CD14-positive monocyte (primary cell): ENCODE measurements at regions not wholly inside any gene's neighbourhood (a gene's known extent, or its start where the extent isn't known, plus 50 kb on each side); places are given as distances from the start of the nearest gene placed in this dataset.

Experiments
- DNase-seq, 3 donors: peaks; one replicate each; pipeline ENCODE4 v3.0.0-alpha.2; 2011 to 2022
- H2AFZ ChIP-seq: 2 replicates; pipeline ENCODE4 v1.6.0; 2012; ENCODE audit warnings: mild to moderate bottlenecking, low read depth, low read length, inconsistent platforms; ENCODE audit not compliant: insufficient read depth, poor library complexity, severe bottlenecking
- H3K27ac ChIP-seq, 2 donors: 1 replicate in 1 of 2; 2 replicates in 1 of 2; pipeline ENCODE4 v1.5.1; 2012 to 2013; ENCODE audit warnings: low read length in 2 of 2, control low read depth in 1 of 2, inconsistent platforms in 1 of 2, low read depth in 1 of 2, mild to moderate bottlenecking in 1 of 2
- H3K27me3 ChIP-seq, 2 donors: one replicate each; pipeline versions ENCODE4 v1.6.0 to v1.6.1; 2011 to 2013; ENCODE audit warnings: low read length in 2 of 2; ENCODE audit not compliant: control insufficient read depth in 2 of 2, insufficient read depth in 2 of 2
- H3K36me3 ChIP-seq, 2 donors: replicated peaks in 1 of 2; 1 replicate in 1 of 2; 2 replicates in 1 of 2; pipeline versions ENCODE4 v1.5.1 to v1.6.1; 2012 to 2013; ENCODE audit warnings: low read length in 2 of 2, control low read depth in 1 of 2, inconsistent platforms in 1 of 2, mild to moderate bottlenecking in 1 of 2; ENCODE audit not compliant: insufficient read depth in 2 of 2, control insufficient read depth in 1 of 2
- H3K4me1 ChIP-seq, 2 donors: 1 replicate in 1 of 2; 2 replicates in 1 of 2; pipeline versions ENCODE4 v1.5.1 to v1.6.1; 2012 to 2013; ENCODE audit warnings: low read length in 2 of 2, control low read depth in 1 of 2, inconsistent platforms in 1 of 2, mild to moderate bottlenecking in 1 of 2, moderate library complexity in 1 of 2; ENCODE audit not compliant: insufficient read depth in 2 of 2, control insufficient read depth in 1 of 2
- H3K4me2 ChIP-seq: replicated peaks from 2 replicates; pipeline ENCODE3; 2012; ENCODE audit warnings: low read length, moderate library complexity, mild to moderate bottlenecking; ENCODE audit not compliant: poor library complexity, severe bottlenecking; ENCODE audit errors: extremely low read depth
- H3K4me3 ChIP-seq, 3 experiments: fragments of 200-600 bp in 1 of 3; sonication (generic) in 1 of 3; replicated peaks in 1 of 3; 1 replicate in 2 of 3; 2 replicates in 1 of 3; pipeline ENCODE4 v1.5.1; 2011 to 2013; ENCODE audit warnings: low read length in 3 of 3, mild to moderate bottlenecking in 3 of 3, control low read depth in 2 of 3, low read depth in 2 of 3, inconsistent platforms in 1 of 3, moderate library complexity in 1 of 3
- H3K79me2 ChIP-seq: 2 replicates; pipeline ENCODE4 v1.6.0; 2012; ENCODE audit warnings: mild to moderate bottlenecking, control low read depth, inconsistent platforms, low read length, moderate library complexity; ENCODE audit not compliant: insufficient read depth
- H3K9ac ChIP-seq: 2 replicates; pipeline ENCODE4 v1.6.0; 2017; ENCODE audit warnings: low read length, mild to moderate bottlenecking; ENCODE audit not compliant: insufficient read depth, poor library complexity, severe bottlenecking
- H3K9me3 ChIP-seq, 2 donors: replicated peaks in 1 of 2; 1 replicate in 1 of 2; 2 replicates in 1 of 2; pipeline versions ENCODE4 v1.5.1 to v1.6.1; 2012 to 2013; ENCODE audit warnings: low read length in 2 of 2, control low read depth in 1 of 2; ENCODE audit not compliant: control insufficient read depth in 1 of 2, insufficient read depth in 1 of 2
- H4K20me1 ChIP-seq: 2 replicates; pipeline ENCODE4 v1.6.0; 2012; ENCODE audit warnings: mild to moderate bottlenecking, low read length, control low read depth, moderate library complexity; ENCODE audit not compliant: insufficient read depth
- H3K27ac Mint-ChIP-seq, 7 donors: one replicate each; pipeline ENCODE4 v1.8.0; 2020; ENCODE audit warnings: mild to moderate bottlenecking in 7 of 7, mixed read lengths in 7 of 7, moderate library complexity in 6 of 7, inconsistent platforms in 2 of 7
- H3K27me3 Mint-ChIP-seq, 3 donors: one replicate each; pipeline ENCODE4 v1.8.0; 2021 to 2022; ENCODE audit warnings: low read depth in 3 of 3, mild to moderate bottlenecking in 3 of 3, mixed read lengths in 3 of 3, moderate library complexity in 3 of 3, inconsistent platforms in 1 of 3
- H3K36me3 Mint-ChIP-seq, 2 donors: one replicate each; pipeline ENCODE4 v1.8.0; 2020; ENCODE audit warnings: mixed read lengths in 2 of 2, inconsistent platforms in 1 of 2, mild to moderate bottlenecking in 1 of 2
- H3K4me1 Mint-ChIP-seq: one replicate; pipeline ENCODE4 v1.8.0; 2020; ENCODE audit warnings: mild to moderate bottlenecking, mixed read lengths
- H3K4me3 Mint-ChIP-seq, 2 donors: one replicate each; pipeline ENCODE4 v1.8.0; 2020; ENCODE audit warnings: mild to moderate bottlenecking in 2 of 2, mixed read lengths in 2 of 2, moderate library complexity in 1 of 2
- H3K9me3 Mint-ChIP-seq, 7 donors: one replicate each; pipeline ENCODE4 v1.8.0; 2020 to 2022; ENCODE audit warnings: mixed read lengths in 7 of 7, mild to moderate bottlenecking in 6 of 7, moderate library complexity in 6 of 7, inconsistent platforms in 2 of 7
- WGBS: methylation state at CpG from one replicate; pipeline ENCODE4 v1.1.5; 2013; ENCODE audit warnings: missing lambda C conversion rate; ENCODE audit not compliant: insufficient coverage; 5-methylcytosine and 5-hydroxymethylcytosine counted together
- intact Hi-C, 2 donors: fragments of 100-400 bp; cut with micrococcal nuclease; formaldehyde crosslinking; loops; one replicate each; pipeline versions ENCODE4 v1.15.0 to v1.15.1; 2023
- TF ChIP-seq, protein P1 (sequence below): fragments of 200-600 bp; IDR thresholded peaks from one replicate; pipeline ENCODE4 v1.8.0; 2022; ENCODE audit warnings: antibody characterized with exemption, mild to moderate bottlenecking

DNA sequence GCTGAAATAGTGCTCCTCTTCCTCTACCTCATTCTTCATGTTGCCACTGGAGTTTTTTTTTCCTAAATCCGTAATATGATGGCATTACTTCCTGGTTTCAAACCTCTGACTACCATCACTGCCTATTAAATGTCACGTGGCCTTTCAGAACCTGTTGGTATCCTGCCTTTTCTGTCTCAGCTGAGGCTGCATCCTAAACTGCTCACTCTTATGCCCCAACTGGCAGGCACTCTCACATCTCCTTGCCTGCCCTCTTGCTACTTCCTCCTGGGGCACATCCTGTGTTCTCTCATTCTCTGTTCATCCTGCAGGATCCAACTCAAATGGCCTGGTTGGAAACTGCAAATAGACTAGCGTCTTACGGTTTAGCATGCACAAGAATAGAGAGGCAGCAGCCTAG is 468.1 kb upstream of the FANCL start:
- Histone ChIP-seq H3K9me3 (no peaks in the 10 kb centered on the region), H2AFZ (no peak overlapping the region), H3K36me3 (no peaks in the 10 kb centered on the region), H3K9ac (no peak overlapping the region), H3K79me2 (no peaks in the 10 kb centered on the region), H3K4me3 (no peak overlapping the region), H3K4me2 (no peak overlapping the region), H4K20me1 (no peaks in the 10 kb centered on the region), H3K4me1 (no peaks in the 10 kb centered on the region), H3K27ac (no peak overlapping the region), H3K27me3 (no peaks in the 10 kb centered on the region)
- TF ChIP-seq, protein P1, sequence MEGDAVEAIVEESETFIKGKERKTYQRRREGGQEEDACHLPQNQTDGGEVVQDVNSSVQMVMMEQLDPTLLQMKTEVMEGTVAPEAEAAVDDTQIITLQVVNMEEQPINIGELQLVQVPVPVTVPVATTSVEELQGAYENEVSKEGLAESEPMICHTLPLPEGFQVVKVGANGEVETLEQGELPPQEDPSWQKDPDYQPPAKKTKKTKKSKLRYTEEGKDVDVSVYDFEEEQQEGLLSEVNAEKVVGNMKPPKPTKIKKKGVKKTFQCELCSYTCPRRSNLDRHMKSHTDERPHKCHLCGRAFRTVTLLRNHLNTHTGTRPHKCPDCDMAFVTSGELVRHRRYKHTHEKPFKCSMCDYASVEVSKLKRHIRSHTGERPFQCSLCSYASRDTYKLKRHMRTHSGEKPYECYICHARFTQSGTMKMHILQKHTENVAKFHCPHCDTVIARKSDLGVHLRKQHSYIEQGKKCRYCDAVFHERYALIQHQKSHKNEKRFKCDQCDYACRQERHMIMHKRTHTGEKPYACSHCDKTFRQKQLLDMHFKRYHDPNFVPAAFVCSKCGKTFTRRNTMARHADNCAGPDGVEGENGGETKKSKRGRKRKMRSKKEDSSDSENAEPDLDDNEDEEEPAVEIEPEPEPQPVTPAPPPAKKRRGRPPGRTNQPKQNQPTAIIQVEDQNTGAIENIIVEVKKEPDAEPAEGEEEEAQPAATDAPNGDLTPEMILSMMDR, result no peak
- H3K9me3 Mint-ChIP-seq, result peaks cover 0 to 6% (median 0%) of the 10 kb centered on the region in 7 donors
- no peak for DNase-seq
- H3K27me3 Mint-ChIP-seq, result no peaks in the 10 kb centered on the region
- H3K36me3 Mint-ChIP-seq, result no peaks in the 10 kb centered on the region
- peaks cover 11% of the 10 kb centered on the region for H3K4me1 Mint-ChIP-seq
- 83% methylated on average over 4 of the region's 4 CpGs for WGBS
- H3K4me3 Mint-ChIP-seq, result no peak overlapping the region
- H3K27ac Mint-ChIP-seq, result peak overlapping the region in 1 of 7 donors; percentile 65
- intact Hi-C loops, result no loop called here

DNA sequence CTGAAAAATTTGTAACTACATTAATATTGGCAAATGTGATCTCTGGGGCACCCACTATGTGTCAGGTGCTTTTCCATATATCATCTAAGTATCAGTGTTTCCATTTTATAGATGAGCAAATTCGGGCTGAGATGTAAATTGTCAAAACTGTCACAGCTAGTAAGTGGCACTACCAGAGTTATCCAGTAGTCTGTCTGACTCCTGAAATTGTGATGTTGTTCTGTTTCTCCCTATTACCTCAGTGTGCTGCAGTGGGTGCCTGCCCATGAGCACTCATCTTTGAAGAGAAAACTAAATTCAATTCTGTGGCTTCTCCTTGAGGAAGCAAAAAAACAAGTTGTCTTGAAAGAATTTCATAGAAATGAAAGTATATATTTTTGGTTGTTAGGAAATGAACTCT is 467.4 kb upstream of the FANCL start:
- Mint-ChIP-seq H3K36me3 (no peaks in the 10 kb centered on the region), H3K9me3 (peaks cover 0 to 6% (median 0%) of the 10 kb centered on the region in 7 donors), H3K4me1 (peaks cover 11% of the 10 kb centered on the region), H3K4me3 (no peak overlapping the region), H3K27me3 (no peaks in the 10 kb centered on the region), H3K27ac (no peak overlapping the region)
- H3K36me3 ChIP-seq, result no peaks in the 10 kb centered on the region
- no peaks in the 10 kb centered on the region for H3K27me3 ChIP-seq
- H3K4me1 ChIP-seq, result no peaks in the 10 kb centered on the region
- no peaks in the 10 kb centered on the region for H4K20me1 ChIP-seq
- H3K9me3 ChIP-seq, result no peaks in the 10 kb centered on the region
- no CpG with 5 or more reads among the region's 1 CpG for WGBS
- H3K27ac ChIP-seq, result no peak overlapping the region
- DNase-seq, result no peak
- no peak overlapping the region for H2AFZ ChIP-seq
- H3K79me2 ChIP-seq, result no peaks in the 10 kb centered on the region
- TF ChIP-seq, protein P1, result peak; percentile 10
- intact Hi-C loops, result no loop called here
- H3K4me2 ChIP-seq, result no peak overlapping the region
- H3K4me3 ChIP-seq, result no peak overlapping the region
- no peak overlapping the region for H3K9ac ChIP-seq
